WTC11 (cell line): ENCODE measurements at regions not wholly inside any gene's neighbourhood (a gene's known extent, or its start where the extent isn't known, plus 50 kb on each side); places are given as distances from the start of the nearest gene placed in this dataset.

Source experiments
- ATAC-seq: fragments of 200-7000 bp; cut with Tn5 transposase; 2 replicates; pipeline ENCODE4 v1.10.0; 2021; ENCODE audit warnings: mild to moderate bottlenecking, moderate library complexity
- CTCF ChIA-PET: fragments of 300-600 bp; sonication (Branson Sonifier 250); formaldehyde crosslinking; loops from one replicate; lab custom pipeline; 2021; ENCODE audit warnings: antibody characterized with exemption; lab: Charles Lee
- POLR2A ChIA-PET: fragments of 350-600 bp; sonication (Branson Sonifier 250); formaldehyde crosslinking; loops from one replicate; lab custom pipeline; 2021; ENCODE audit warnings: antibody characterized with exemption; lab: Charles Lee
- DNase-seq: peaks from one replicate; pipeline ENCODE4 v3.0.0; 2021; ENCODE audit warnings: low spot score
- H3K27ac Mint-ChIP-seq: 2 replicates; pipeline ENCODE4 v1.8.0; 2021; ENCODE audit warnings: mixed read lengths
- H3K27me3 Mint-ChIP-seq: 2 replicates; pipeline ENCODE4 v1.8.0; 2021; ENCODE audit warnings: low read depth, mild to moderate bottlenecking, moderate library complexity, mixed read lengths
- H3K36me3 Mint-ChIP-seq: 2 replicates; pipeline ENCODE4 v1.8.0; 2021; ENCODE audit warnings: mixed read lengths
- H3K4me1 Mint-ChIP-seq: 2 replicates; pipeline ENCODE4 v1.8.0; 2022; ENCODE audit warnings: mixed read lengths
- H3K4me3 Mint-ChIP-seq: 2 replicates; pipeline ENCODE4 v1.8.0; 2021; ENCODE audit warnings: mild to moderate bottlenecking, moderate library complexity, mixed read lengths
- H3K9me3 Mint-ChIP-seq: 2 replicates; pipeline ENCODE4 v1.8.0; 2021; ENCODE audit warnings: mixed read lengths
- FOXP1 ChIP-seq: sonication (generic); formaldehyde crosslinking; IDR thresholded peaks from 2 replicates; pipeline ENCODE4 v1.8.0; 2022; ENCODE audit warnings: missing genetic modification reagents, mild to moderate bottlenecking, moderate library complexity, borderline replicate concordance
- GRHL2 ChIP-seq: fragments of 250-450 bp; sonication (Bioruptor Pico); IDR thresholded peaks from 2 replicates; pipeline ENCODE4 v1.8.0; 2022; ENCODE audit warnings: mild to moderate bottlenecking, moderate library complexity; ENCODE audit not compliant: insufficient replicate concordance, severe bottlenecking
- GTF2I ChIP-seq: fragments of 250-450 bp; sonication (Bioruptor Pico); conservative IDR thresholded peaks from 2 replicates; pipeline ENCODE4 v1.4.0; 2021; ENCODE audit warnings: mild to moderate bottlenecking
- NFE2L1 ChIP-seq: sonication (generic); formaldehyde crosslinking; IDR thresholded peaks from 2 replicates; pipeline ENCODE4 v1.8.1; 2023; ENCODE audit warnings: missing genetic modification reagents
- RELA ChIP-seq: sonication (generic); formaldehyde crosslinking; IDR thresholded peaks from 2 replicates; pipeline ENCODE4 v1.8.1; 2022; ENCODE audit warnings: missing genetic modification reagents, mild to moderate bottlenecking, borderline replicate concordance
- SP1 ChIP-seq: sonication (generic); formaldehyde crosslinking; conservative IDR thresholded peaks from 2 replicates; pipeline ENCODE4 v1.8.1; 2022; ENCODE audit warnings: missing genetic modification reagents
- TCF7 ChIP-seq: sonication (generic); formaldehyde crosslinking; IDR thresholded peaks from 2 replicates; pipeline ENCODE4 v1.8.0; 2022; ENCODE audit warnings: mild to moderate bottlenecking, low read depth, missing genetic modification reagents, moderate library complexity
- TEAD1 ChIP-seq: sonication (generic); formaldehyde crosslinking; IDR thresholded peaks from 2 replicates; pipeline ENCODE4 v1.8.0; 2022; ENCODE audit warnings: mild to moderate bottlenecking, missing genetic modification reagents
- ZNF317 ChIP-seq: sonication (generic); formaldehyde crosslinking; IDR thresholded peaks from 2 replicates; pipeline ENCODE4 v1.8.1; 2023; ENCODE audit warnings: low read depth, mild to moderate bottlenecking, moderate library complexity, missing genetic modification reagents, borderline replicate concordance
- ZNF396 ChIP-seq: fragments of 250-450 bp; sonication (Bioruptor Pico); IDR thresholded peaks from 2 replicates; pipeline ENCODE4 v1.8.0; 2021; ENCODE audit warnings: mild to moderate bottlenecking, moderate library complexity, borderline replicate concordance
- ZNF423 ChIP-seq: fragments of 250-450 bp; sonication (Bioruptor Pico); IDR thresholded peaks from 2 replicates; pipeline ENCODE4 v2.1.2; 2022; ENCODE audit warnings: mild to moderate bottlenecking, moderate library complexity
- ZNF671 ChIP-seq: fragments of 250-450 bp; sonication (Bioruptor Pico); IDR thresholded peaks from 2 replicates; pipeline ENCODE4 v1.8.0; 2021; ENCODE audit warnings: mild to moderate bottlenecking
- TF ChIP-seq, protein P1 (sequence below): sonication (generic); formaldehyde crosslinking; IDR thresholded peaks from 2 replicates; pipeline ENCODE4 v1.8.0; 2023; ENCODE audit warnings: missing genetic modification reagents, mild to moderate bottlenecking, borderline replicate concordance
- TF ChIP-seq, protein P2 (sequence below): sonication (generic); formaldehyde crosslinking; IDR thresholded peaks from 2 replicates; pipeline ENCODE4 v1.8.0; 2022; ENCODE audit warnings: mild to moderate bottlenecking, missing genetic modification reagents
- TF ChIP-seq, protein P3 (sequence below): fragments of 200-600 bp; IDR thresholded peaks from 2 replicates; pipeline ENCODE4 v1.8.0; 2022; ENCODE audit warnings: antibody characterized with exemption
- TF ChIP-seq, protein P4 (sequence below): sonication (generic); formaldehyde crosslinking; IDR thresholded peaks from 2 replicates; pipeline ENCODE4 v1.8.1; 2023; ENCODE audit warnings: mild to moderate bottlenecking, missing genetic modification reagents, moderate library complexity
- TF ChIP-seq, protein P5 (sequence below): sonication (generic); formaldehyde crosslinking; IDR thresholded peaks from 2 replicates; pipeline ENCODE4 v1.8.1; 2023; ENCODE audit warnings: mild to moderate bottlenecking, missing genetic modification reagents, moderate library complexity
- TF ChIP-seq, protein P6 (sequence below): sonication (generic); formaldehyde crosslinking; IDR thresholded peaks from 2 replicates; pipeline ENCODE4 v1.8.1; 2022; ENCODE audit warnings: low read depth, missing genetic modification reagents, borderline replicate concordance

DNA sequence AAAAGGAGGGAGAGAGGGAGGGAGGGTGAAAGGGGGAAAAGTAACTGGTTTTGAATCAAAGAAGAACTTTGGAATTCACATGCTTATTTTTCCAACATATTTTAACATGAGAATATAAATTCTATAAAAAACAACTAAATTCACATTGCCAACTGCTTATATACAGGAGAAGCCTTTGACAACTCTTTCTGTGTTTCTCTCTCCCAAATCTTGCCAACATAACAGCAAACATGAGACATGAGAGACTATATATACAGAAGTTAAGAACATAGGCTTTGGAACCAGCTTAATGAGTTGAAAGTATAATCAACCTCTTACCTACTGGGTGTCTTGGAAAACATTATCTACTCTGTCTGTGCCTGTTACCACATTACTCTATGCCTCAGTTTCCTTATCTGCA is 493.3 kb downstream of the RFC3 start (continued):
- TF ChIP-seq, protein P1, sequence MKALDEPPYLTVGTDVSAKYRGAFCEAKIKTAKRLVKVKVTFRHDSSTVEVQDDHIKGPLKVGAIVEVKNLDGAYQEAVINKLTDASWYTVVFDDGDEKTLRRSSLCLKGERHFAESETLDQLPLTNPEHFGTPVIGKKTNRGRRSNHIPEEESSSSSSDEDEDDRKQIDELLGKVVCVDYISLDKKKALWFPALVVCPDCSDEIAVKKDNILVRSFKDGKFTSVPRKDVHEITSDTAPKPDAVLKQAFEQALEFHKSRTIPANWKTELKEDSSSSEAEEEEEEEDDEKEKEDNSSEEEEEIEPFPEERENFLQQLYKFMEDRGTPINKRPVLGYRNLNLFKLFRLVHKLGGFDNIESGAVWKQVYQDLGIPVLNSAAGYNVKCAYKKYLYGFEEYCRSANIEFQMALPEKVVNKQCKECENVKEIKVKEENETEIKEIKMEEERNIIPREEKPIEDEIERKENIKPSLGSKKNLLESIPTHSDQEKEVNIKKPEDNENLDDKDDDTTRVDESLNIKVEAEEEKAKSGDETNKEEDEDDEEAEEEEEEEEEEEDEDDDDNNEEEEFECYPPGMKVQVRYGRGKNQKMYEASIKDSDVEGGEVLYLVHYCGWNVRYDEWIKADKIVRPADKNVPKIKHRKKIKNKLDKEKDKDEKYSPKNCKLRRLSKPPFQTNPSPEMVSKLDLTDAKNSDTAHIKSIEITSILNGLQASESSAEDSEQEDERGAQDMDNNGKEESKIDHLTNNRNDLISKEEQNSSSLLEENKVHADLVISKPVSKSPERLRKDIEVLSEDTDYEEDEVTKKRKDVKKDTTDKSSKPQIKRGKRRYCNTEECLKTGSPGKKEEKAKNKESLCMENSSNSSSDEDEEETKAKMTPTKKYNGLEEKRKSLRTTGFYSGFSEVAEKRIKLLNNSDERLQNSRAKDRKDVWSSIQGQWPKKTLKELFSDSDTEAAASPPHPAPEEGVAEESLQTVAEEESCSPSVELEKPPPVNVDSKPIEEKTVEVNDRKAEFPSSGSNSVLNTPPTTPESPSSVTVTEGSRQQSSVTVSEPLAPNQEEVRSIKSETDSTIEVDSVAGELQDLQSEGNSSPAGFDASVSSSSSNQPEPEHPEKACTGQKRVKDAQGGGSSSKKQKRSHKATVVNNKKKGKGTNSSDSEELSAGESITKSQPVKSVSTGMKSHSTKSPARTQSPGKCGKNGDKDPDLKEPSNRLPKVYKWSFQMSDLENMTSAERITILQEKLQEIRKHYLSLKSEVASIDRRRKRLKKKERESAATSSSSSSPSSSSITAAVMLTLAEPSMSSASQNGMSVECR = no peak
- no peak for TF ChIP-seq ZNF671

DNA sequence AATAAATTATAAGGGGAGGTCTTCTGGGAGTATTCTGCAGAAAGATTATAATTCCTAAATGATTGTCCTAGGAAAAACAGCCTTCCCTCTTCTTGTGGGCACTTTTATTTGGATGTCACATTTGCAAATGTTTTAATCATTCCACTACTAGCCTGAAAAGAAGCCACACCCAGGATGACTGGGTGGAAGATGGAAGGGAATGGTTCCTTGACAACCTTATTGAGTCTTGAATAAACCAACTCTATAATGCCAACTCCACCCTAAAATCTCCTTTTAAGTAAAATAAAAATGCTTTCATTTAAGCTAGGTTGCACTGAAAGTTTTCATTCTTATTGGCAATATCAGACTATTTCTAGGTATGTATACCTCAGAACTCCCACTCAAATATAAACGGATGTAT is 494.6 kb downstream of the RFC3 start:
- no peak for ATAC-seq
- no peak for DNase-seq
- no peaks in the 10 kb centered on the region for H3K4me1 Mint-ChIP-seq
- no peaks in the 10 kb centered on the region for H3K27me3 Mint-ChIP-seq
- ChIA-PET CTCF (no interaction called here), POLR2A (no interaction called here)
- H3K4me3 Mint-ChIP-seq = no peak overlapping the region
- no peak overlapping the region for H3K27ac Mint-ChIP-seq
- H3K9me3 Mint-ChIP-seq = peaks cover 15% of the 10 kb centered on the region
- TF ChIP-seq RELA (no peak), ZNF423 (CRISPR knock-in tag) (no peak), ZNF317 (no peak), GRHL2 (CRISPR knock-in tag) (no peak), SP1 (CRISPR knock-in tag) (no peak), TEAD1 (CRISPR knock-in tag) (no peak), TCF7 (CRISPR knock-in tag) (no peak), ZNF396 (CRISPR knock-in tag) (no peak), FOXP1 (CRISPR knock-in tag) (no peak), GTF2I (no peak), ZNF671 (no peak), NFE2L1 (CRISPR knock-in tag) (no peak)
- TF ChIP-seq, protein P2, sequence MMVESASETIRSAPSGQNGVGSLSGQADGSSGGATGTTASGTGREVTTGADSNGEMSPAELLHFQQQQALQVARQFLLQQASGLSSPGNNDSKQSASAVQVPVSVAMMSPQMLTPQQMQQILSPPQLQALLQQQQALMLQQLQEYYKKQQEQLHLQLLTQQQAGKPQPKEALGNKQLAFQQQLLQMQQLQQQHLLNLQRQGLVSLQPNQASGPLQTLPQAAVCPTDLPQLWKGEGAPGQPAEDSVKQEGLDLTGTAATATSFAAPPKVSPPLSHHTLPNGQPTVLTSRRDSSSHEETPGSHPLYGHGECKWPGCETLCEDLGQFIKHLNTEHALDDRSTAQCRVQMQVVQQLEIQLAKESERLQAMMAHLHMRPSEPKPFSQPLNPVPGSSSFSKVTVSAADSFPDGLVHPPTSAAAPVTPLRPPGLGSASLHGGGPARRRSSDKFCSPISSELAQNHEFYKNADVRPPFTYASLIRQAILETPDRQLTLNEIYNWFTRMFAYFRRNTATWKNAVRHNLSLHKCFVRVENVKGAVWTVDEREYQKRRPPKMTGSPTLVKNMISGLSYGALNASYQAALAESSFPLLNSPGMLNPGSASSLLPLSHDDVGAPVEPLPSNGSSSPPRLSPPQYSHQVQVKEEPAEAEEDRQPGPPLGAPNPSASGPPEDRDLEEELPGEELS (CRISPR knock-in tag) = no peak
- TF ChIP-seq, protein P3, sequence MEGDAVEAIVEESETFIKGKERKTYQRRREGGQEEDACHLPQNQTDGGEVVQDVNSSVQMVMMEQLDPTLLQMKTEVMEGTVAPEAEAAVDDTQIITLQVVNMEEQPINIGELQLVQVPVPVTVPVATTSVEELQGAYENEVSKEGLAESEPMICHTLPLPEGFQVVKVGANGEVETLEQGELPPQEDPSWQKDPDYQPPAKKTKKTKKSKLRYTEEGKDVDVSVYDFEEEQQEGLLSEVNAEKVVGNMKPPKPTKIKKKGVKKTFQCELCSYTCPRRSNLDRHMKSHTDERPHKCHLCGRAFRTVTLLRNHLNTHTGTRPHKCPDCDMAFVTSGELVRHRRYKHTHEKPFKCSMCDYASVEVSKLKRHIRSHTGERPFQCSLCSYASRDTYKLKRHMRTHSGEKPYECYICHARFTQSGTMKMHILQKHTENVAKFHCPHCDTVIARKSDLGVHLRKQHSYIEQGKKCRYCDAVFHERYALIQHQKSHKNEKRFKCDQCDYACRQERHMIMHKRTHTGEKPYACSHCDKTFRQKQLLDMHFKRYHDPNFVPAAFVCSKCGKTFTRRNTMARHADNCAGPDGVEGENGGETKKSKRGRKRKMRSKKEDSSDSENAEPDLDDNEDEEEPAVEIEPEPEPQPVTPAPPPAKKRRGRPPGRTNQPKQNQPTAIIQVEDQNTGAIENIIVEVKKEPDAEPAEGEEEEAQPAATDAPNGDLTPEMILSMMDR = no peak
- TF ChIP-seq, protein P4, sequence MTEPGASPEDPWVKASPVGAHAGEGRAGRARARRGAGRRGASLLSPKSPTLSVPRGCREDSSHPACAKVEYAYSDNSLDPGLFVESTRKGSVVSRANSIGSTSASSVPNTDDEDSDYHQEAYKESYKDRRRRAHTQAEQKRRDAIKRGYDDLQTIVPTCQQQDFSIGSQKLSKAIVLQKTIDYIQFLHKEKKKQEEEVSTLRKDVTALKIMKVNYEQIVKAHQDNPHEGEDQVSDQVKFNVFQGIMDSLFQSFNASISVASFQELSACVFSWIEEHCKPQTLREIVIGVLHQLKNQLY (CRISPR knock-in tag) = no peak
- TF ChIP-seq, protein P5, sequence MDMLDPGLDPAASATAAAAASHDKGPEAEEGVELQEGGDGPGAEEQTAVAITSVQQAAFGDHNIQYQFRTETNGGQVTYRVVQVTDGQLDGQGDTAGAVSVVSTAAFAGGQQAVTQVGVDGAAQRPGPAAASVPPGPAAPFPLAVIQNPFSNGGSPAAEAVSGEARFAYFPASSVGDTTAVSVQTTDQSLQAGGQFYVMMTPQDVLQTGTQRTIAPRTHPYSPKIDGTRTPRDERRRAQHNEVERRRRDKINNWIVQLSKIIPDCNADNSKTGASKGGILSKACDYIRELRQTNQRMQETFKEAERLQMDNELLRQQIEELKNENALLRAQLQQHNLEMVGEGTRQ (CRISPR knock-in tag) = no peak
- TF ChIP-seq, protein P6, sequence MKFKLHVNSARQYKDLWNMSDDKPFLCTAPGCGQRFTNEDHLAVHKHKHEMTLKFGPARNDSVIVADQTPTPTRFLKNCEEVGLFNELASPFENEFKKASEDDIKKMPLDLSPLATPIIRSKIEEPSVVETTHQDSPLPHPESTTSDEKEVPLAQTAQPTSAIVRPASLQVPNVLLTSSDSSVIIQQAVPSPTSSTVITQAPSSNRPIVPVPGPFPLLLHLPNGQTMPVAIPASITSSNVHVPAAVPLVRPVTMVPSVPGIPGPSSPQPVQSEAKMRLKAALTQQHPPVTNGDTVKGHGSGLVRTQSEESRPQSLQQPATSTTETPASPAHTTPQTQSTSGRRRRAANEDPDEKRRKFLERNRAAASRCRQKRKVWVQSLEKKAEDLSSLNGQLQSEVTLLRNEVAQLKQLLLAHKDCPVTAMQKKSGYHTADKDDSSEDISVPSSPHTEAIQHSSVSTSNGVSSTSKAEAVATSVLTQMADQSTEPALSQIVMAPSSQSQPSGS (CRISPR knock-in tag) = no peak
- H3K36me3 Mint-ChIP-seq = no peaks in the 10 kb centered on the region
